ENCODE measurements at regions not wholly inside any gene's neighbourhood (a gene's known extent, or its start where the extent isn't known, plus 50 kb on each side); places are given as distances from the start of the nearest gene placed in this dataset.
"Not testable (repeated sequence)": the region's sequence is repeated elsewhere in the genome, so short reads cannot be mapped to it uniquely, and the experiment has no call there.

GRCh38 chr1:121443001-121443540 lies 258.3 kb downstream of the SRGAP2C start:
- no peak for DNase-seq

- no peak for DNase-seq
Measured at GRCh38 chr1:121444096-121444495, 259.3 kb downstream of the SRGAP2C start.

- no peak for DNase-seq
Measured at GRCh38 chr1:121445679-121446078, 260.9 kb downstream of the SRGAP2C start.

- DNase-seq, result not testable (repeated sequence)
Measured at GRCh38 chr1:121447280-121447923, 262.6 kb downstream of the SRGAP2C start.

GRCh38 chr1:121448064-121448463 lies 263.3 kb downstream of the SRGAP2C start:
- DNase-seq, result not testable (repeated sequence)

- DNase-seq, result no peak
Measured at GRCh38 chr1:121448851-121449250, 264.1 kb downstream of the SRGAP2C start.

GRCh38 chr1:121452484-121452883 lies 267.7 kb downstream of the SRGAP2C start:
- no peak for DNase-seq

GRCh38 chr1:121458291-121459048 lies 273.7 kb downstream of the SRGAP2C start:
- no peak for DNase-seq

- DNase-seq, result no peak
Measured at GRCh38 chr1:121459235-121459634, 274.5 kb downstream of the SRGAP2C start.

GRCh38 chr1:121469395-121469794 lies 284.6 kb downstream of the SRGAP2C start:
- not testable (repeated sequence) for DNase-seq

GRCh38 chr1:121470401-121470800 lies 285.6 kb downstream of the SRGAP2C start:
- DNase-seq, result not testable (repeated sequence)

- DNase-seq, result no peak
Measured at GRCh38 chr1:121471523-121471922, 286.7 kb downstream of the SRGAP2C start.

- no peak for DNase-seq
Measured at GRCh38 chr1:121472017-121472416, 287.2 kb downstream of the SRGAP2C start.

GRCh38 chr1:121483234-121483633 lies 298.5 kb downstream of the SRGAP2C start:
- no peak for DNase-seq

- DNase-seq, result no peak
Measured at GRCh38 chr1:121483961-121484424, 299.2 kb downstream of the SRGAP2C start.

GRCh38 chr1:121494796-121495195 lies 310.0 kb downstream of the SRGAP2C start:
- DNase-seq, result not testable (repeated sequence)

GRCh38 chr1:121511455-121511854 lies 326.7 kb downstream of the SRGAP2C start:
- not testable (repeated sequence) for DNase-seq

- DNase-seq, result not testable (repeated sequence)
Measured at GRCh38 chr1:121511876-121512275, 327.1 kb downstream of the SRGAP2C start.

GRCh38 chr1:121515235-121515634 lies 330.5 kb downstream of the SRGAP2C start:
- DNase-seq, result no peak

- peak; percentile 20 for DNase-seq
Measured at GRCh38 chr1:121516234-121516967, 331.6 kb downstream of the SRGAP2C start.

GRCh38 chr1:121517586-121518230 lies 332.9 kb downstream of the SRGAP2C start:
- DNase-seq, result no peak

- no peak for DNase-seq
Measured at GRCh38 chr1:121518726-121519041, 333.9 kb downstream of the SRGAP2C start.

Measured in activated naive CD4-positive, alpha-beta T cell treated with Interleukin-2 at 50 U/mL for 16 hours (primary cell).